H9 (cell line): ENCODE measurements at regions not wholly inside any gene's neighbourhood (a gene's known extent, or its start where the extent isn't known, plus 50 kb on each side); places are given as distances from the start of the nearest gene placed in this dataset.

Source experiments
- DNase-seq: peaks from one replicate; pipeline ENCODE4 v3.0.0-alpha.2; 2017
- H2AFZ ChIP-seq: one replicate; pipeline ENCODE4 v1.6.1; 2013; ENCODE audit warnings: mild to moderate bottlenecking, low read length, control low read depth, moderate library complexity
- H2AK5ac ChIP-seq: 2 replicates; pipeline ENCODE4 v1.6.1; 2013; ENCODE audit warnings: low read length, control low read depth, mixed read lengths; ENCODE audit not compliant: insufficient read length
- H2BK120ac ChIP-seq: one replicate; pipeline ENCODE4 v1.6.1; 2013; ENCODE audit warnings: low read depth, mild to moderate bottlenecking, low read length, control low read depth, inconsistent platforms; ENCODE audit not compliant: poor library complexity, severe bottlenecking
- H2BK12ac ChIP-seq: 2 replicates; pipeline ENCODE4 v1.6.1; 2013; ENCODE audit warnings: low read length, control low read depth, mixed read lengths, low read depth; ENCODE audit not compliant: insufficient read length
- H2BK15ac ChIP-seq: 2 replicates; pipeline ENCODE4 v1.6.1; 2013; ENCODE audit warnings: low read depth, low read length, control low read depth
- H2BK20ac ChIP-seq: one replicate; pipeline ENCODE4 v1.6.1; 2013; ENCODE audit warnings: low read depth, mild to moderate bottlenecking, low read length, control low read depth, inconsistent platforms; ENCODE audit not compliant: poor library complexity, severe bottlenecking
- H2BK5ac ChIP-seq: 2 replicates; pipeline ENCODE4 v1.6.1; 2013; ENCODE audit warnings: low read length, control low read depth, mixed read lengths; ENCODE audit not compliant: insufficient read length
- H3K14ac ChIP-seq: 2 replicates; pipeline ENCODE4 v1.6.1; 2013; ENCODE audit warnings: low read length, control low read depth; ENCODE audit not compliant: insufficient read depth
- H3K18ac ChIP-seq: 2 replicates; pipeline ENCODE4 v1.6.1; 2013; ENCODE audit warnings: low read depth, mild to moderate bottlenecking, mixed read lengths, low read length, control low read depth; ENCODE audit not compliant: insufficient read length
- H3K23ac ChIP-seq: 2 replicates; pipeline ENCODE4 v1.6.1; 2013; ENCODE audit warnings: low read length, control low read depth, mixed read lengths, low read depth; ENCODE audit not compliant: insufficient read length
- H3K23me2 ChIP-seq: 2 replicates; pipeline ENCODE4 v1.6.1; 2013; ENCODE audit warnings: low read depth, mild to moderate bottlenecking, mixed read lengths, low read length, control low read depth; ENCODE audit not compliant: insufficient read length, poor library complexity, severe bottlenecking
- H3K27ac ChIP-seq: 2 replicates; pipeline ENCODE4 v1.5.1; 2013; ENCODE audit warnings: low read length, control low read depth, mixed read lengths, low read depth; ENCODE audit not compliant: insufficient read length
- H3K27me3 ChIP-seq: 2 replicates; pipeline ENCODE4 v1.6.1; 2013; ENCODE audit warnings: low read length, control low read depth, inconsistent platforms; ENCODE audit not compliant: insufficient read depth
- H3K4ac ChIP-seq: 2 replicates; pipeline ENCODE4 v1.6.1; 2013; ENCODE audit warnings: low read depth, mild to moderate bottlenecking, control low read depth, inconsistent platforms, low read length, moderate library complexity
- H3K4me1 ChIP-seq: 2 replicates; pipeline ENCODE4 v1.6.1; 2013; ENCODE audit warnings: low read length, control low read depth, inconsistent platforms; ENCODE audit not compliant: insufficient read depth
- H3K4me2 ChIP-seq: 2 replicates; pipeline ENCODE4 v1.6.1; 2013; ENCODE audit warnings: low read length, control low read depth, mixed read lengths; ENCODE audit not compliant: insufficient read length, insufficient read depth
- H3K56ac ChIP-seq: 2 replicates; pipeline ENCODE4 v1.6.1; 2013; ENCODE audit warnings: low read depth, mild to moderate bottlenecking, mixed read lengths, low read length, control low read depth; ENCODE audit not compliant: insufficient read length
- H3K79me1 ChIP-seq: 2 replicates; pipeline ENCODE4 v1.6.1; 2013; ENCODE audit warnings: low read depth, mild to moderate bottlenecking, moderate library complexity, low read length, control low read depth, inconsistent platforms; ENCODE audit not compliant: insufficient read depth, poor library complexity, severe bottlenecking
- H3K79me2 ChIP-seq: 2 replicates; pipeline ENCODE4 v1.6.1; 2013; ENCODE audit warnings: low read length, control low read depth, inconsistent platforms; ENCODE audit not compliant: insufficient read depth
- H3K9ac ChIP-seq: 2 replicates; pipeline ENCODE4 v1.6.1; 2013; ENCODE audit warnings: low read length, control low read depth, mixed read lengths; ENCODE audit not compliant: insufficient read length; ENCODE audit errors: extremely low read depth
- H3K9me3 ChIP-seq: one replicate; pipeline ENCODE4 v1.6.1; 2013; ENCODE audit warnings: low read depth, low read length, inconsistent platforms; ENCODE audit not compliant: control insufficient read depth
- H3T11ph ChIP-seq: one replicate; pipeline ENCODE4 v1.6.1; 2013; ENCODE audit warnings: mild to moderate bottlenecking, low read length, control low read depth, inconsistent platforms
- H4K20me1 ChIP-seq: one replicate; pipeline ENCODE4 v1.6.1; 2013; ENCODE audit not compliant: control insufficient read depth, insufficient read length, insufficient read depth
- H4K5ac ChIP-seq: 2 replicates; pipeline ENCODE4 v1.6.1; 2013; ENCODE audit warnings: low read depth, mild to moderate bottlenecking, mixed read lengths, low read length, control low read depth; ENCODE audit not compliant: insufficient read length
- H4K8ac ChIP-seq: replicated peaks from 2 replicates; pipeline ENCODE4 v1.6.1; 2013; ENCODE audit warnings: low read length, control low read depth, mixed read lengths, low read depth; ENCODE audit not compliant: insufficient read length
- H4K91ac ChIP-seq: 2 replicates; pipeline ENCODE4 v1.6.1; 2013; ENCODE audit warnings: low read depth, mild to moderate bottlenecking, moderate library complexity, mixed read lengths, low read length, control low read depth; ENCODE audit not compliant: insufficient read length
- H3K27ac Mint-ChIP-seq, 3 experiments: 2 replicates in 2 of 3; 3 replicates in 1 of 3; pipeline ENCODE4 v1.8.0; 2020 to 2021; ENCODE audit warnings: mixed read lengths in 3 of 3, mild to moderate bottlenecking in 1 of 3, moderate library complexity in 1 of 3
- H3K27me3 Mint-ChIP-seq: 2 replicates; pipeline ENCODE4 v1.8.0; 2021; ENCODE audit warnings: low read depth, mild to moderate bottlenecking, moderate library complexity, mixed read lengths
- H3K36me3 Mint-ChIP-seq, 3 experiments: 2 replicates in 2 of 3; 3 replicates in 1 of 3; pipeline ENCODE4 v1.8.0; 2020 to 2021; ENCODE audit warnings: low read depth in 3 of 3, mixed read lengths in 3 of 3; ENCODE audit not compliant: insufficient read depth in 1 of 3
- H3K4me1 Mint-ChIP-seq, 2 experiments: 2 replicates each; pipeline ENCODE4 v1.8.0; 2020; ENCODE audit warnings: mixed read lengths in 2 of 2
- H3K4me3 Mint-ChIP-seq, 2 experiments: 2 replicates in 1 of 2; 3 replicates in 1 of 2; pipeline ENCODE4 v1.8.0; 2020 to 2021; ENCODE audit warnings: mild to moderate bottlenecking in 2 of 2, mixed read lengths in 2 of 2, moderate library complexity in 1 of 2
- H3K9me3 Mint-ChIP-seq, 2 experiments: 2 replicates in 1 of 2; 3 replicates in 1 of 2; pipeline ENCODE4 v1.8.0; 2020; ENCODE audit warnings: mild to moderate bottlenecking in 2 of 2, mixed read lengths in 2 of 2, moderate library complexity in 1 of 2
- CTCF ChIP-seq: fragments of 200-600 bp; sonication (generic); conservative IDR thresholded peaks from 3 replicates; pipeline ENCODE4 v1.8.0; 2021; ENCODE audit warnings: antibody characterized with exemption, mild to moderate bottlenecking
- WGBS: extraction: QIAGEN DNeasy Blood & Tissue Kit; methylation state at CpG from one replicate; pipeline ENCODE4 v1.1.7; 2013; ENCODE audit warnings: missing lambda C conversion rate, low lambda C conversion rate, mixed read lengths; ENCODE audit not compliant: insufficient read length; ENCODE audit errors: extremely low coverage; 5-methylcytosine and 5-hydroxymethylcytosine counted together

- no peak for DNase-seq
- Histone ChIP-seq H2BK15ac (no peak overlapping the region), H4K8ac (no peak overlapping the region), H2AK5ac (no peak overlapping the region), H3K79me2 (no peaks in the 10 kb centered on the region), H2AFZ (no peak overlapping the region), H4K5ac (no peak overlapping the region), H4K91ac (no peak overlapping the region), H3K4ac (no peak overlapping the region), H2BK5ac (no peak overlapping the region), H2BK120ac (no peak overlapping the region), H3K79me1 (no peaks in the 10 kb centered on the region), H3K23me2 (no peaks in the 10 kb centered on the region), H3K4me2 (no peak overlapping the region), H3K9ac (no peak overlapping the region), H4K20me1 (no peaks in the 10 kb centered on the region), H3K27ac (no peak overlapping the region), H3T11ph (no peak overlapping the region), H3K4me1 (no peaks in the 10 kb centered on the region; the same call in 1 of the 2 replicates), H3K23ac (no peak overlapping the region), H3K9me3 (no peaks in the 10 kb centered on the region), H3K14ac (no peak overlapping the region), H2BK12ac (no peak overlapping the region), H3K27me3 (no peaks in the 10 kb centered on the region), H3K56ac (no peak overlapping the region), H2BK20ac (no peak overlapping the region), H3K18ac (no peak overlapping the region)
- H3K4me1 Mint-ChIP-seq = 0 out of 4 replicates have a peak, but pooled peaks cover 3% of the 10 kb centered on the region in 2 experiments
- peaks cover 3 to 9% (median 3%) of the 10 kb centered on the region in 3 experiments; a peak in 6 of 7 replicates for H3K36me3 Mint-ChIP-seq
- H3K9me3 Mint-ChIP-seq = peaks cover 15 to 24% of the 10 kb centered on the region in 2 experiments
- no peak for TF ChIP-seq CTCF
- H3K27ac Mint-ChIP-seq = no peak overlapping the region
- no CpG with 5 or more reads among the region's 6 CpGs for WGBS
- no peak overlapping the region for H3K4me3 Mint-ChIP-seq
- H3K27me3 Mint-ChIP-seq = peaks cover 43% of the 10 kb centered on the region
These were observed 136.1 kb upstream of the SPACA7 start for GRCh38 chr13:112240076-112240475.
